Keratinocyte (primary cell): ENCODE measurements at regions not wholly inside any gene's neighbourhood (a gene's known extent, or its start where the extent isn't known, plus 50 kb on each side); places are given as distances from the start of the nearest gene placed in this dataset.

Source experiments
- EZH2 ChIP-seq: IDR thresholded peaks from one replicate; pipeline ENCODE4 v1.6.1; 2012; ENCODE audit warnings: inconsistent platforms, mild to moderate bottlenecking, low read length, moderate library complexity
- TF ChIP-seq, protein P1 (sequence below), 3 experiments: IDR thresholded peaks in 1 of 3; conservative IDR thresholded peaks in 1 of 3; optimal IDR thresholded peaks in 1 of 3; 2 replicates in 2 of 3; 3 replicates in 1 of 3; pipeline versions ENCODE3 to v1.5.1; 2011; ENCODE audit warnings: low read length in 3 of 3, mild to moderate bottlenecking in 3 of 3, moderate library complexity in 2 of 3, control low read depth in 1 of 3, inconsistent platforms in 1 of 3; ENCODE audit not compliant: insufficient read depth in 2 of 3; ENCODE audit errors: extremely low read depth in 1 of 3

- TF ChIP-seq, protein P1, sequence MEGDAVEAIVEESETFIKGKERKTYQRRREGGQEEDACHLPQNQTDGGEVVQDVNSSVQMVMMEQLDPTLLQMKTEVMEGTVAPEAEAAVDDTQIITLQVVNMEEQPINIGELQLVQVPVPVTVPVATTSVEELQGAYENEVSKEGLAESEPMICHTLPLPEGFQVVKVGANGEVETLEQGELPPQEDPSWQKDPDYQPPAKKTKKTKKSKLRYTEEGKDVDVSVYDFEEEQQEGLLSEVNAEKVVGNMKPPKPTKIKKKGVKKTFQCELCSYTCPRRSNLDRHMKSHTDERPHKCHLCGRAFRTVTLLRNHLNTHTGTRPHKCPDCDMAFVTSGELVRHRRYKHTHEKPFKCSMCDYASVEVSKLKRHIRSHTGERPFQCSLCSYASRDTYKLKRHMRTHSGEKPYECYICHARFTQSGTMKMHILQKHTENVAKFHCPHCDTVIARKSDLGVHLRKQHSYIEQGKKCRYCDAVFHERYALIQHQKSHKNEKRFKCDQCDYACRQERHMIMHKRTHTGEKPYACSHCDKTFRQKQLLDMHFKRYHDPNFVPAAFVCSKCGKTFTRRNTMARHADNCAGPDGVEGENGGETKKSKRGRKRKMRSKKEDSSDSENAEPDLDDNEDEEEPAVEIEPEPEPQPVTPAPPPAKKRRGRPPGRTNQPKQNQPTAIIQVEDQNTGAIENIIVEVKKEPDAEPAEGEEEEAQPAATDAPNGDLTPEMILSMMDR (optimal IDR thresholded peaks at IDR 0.05 in 1 of 3, IDR thresholded peaks at IDR 0.05 in 1 of 3, conservative IDR thresholded peaks at IDR 0.05 in 1 of 3; ENCODE audit: extremely low read depth in 1 of 3, insufficient read depth in 2 of 3, low read length in 3 of 3): no peak
- no peak for TF ChIP-seq EZH2
Measured at GRCh38 chr18:39779926-39780325, 2175.1 kb upstream of the PIK3C3 start.
